Fibroblast of skin of left biceps (primary cell): ENCODE measurements at regions not wholly inside any gene's neighbourhood (a gene's known extent, or its start where the extent isn't known, plus 50 kb on each side); places are given as distances from the start of the nearest gene placed in this dataset.
A peak's percentile ranks its signal among the peaks of the same experiment; 100 is the strongest.

Experiments
- DNase-seq, 2 experiments: peaks; one replicate each; pipeline ENCODE4 v3.0.0-alpha.2; 2013; ENCODE audit warnings: low read depth in 2 of 2

- no peak for DNase-seq
Observed at GRCh38 chr5:2038321-2039179, 155.8 kb upstream of the IRX4 start.

- DNase-seq: no peak
Observed at GRCh38 chr5:2036885-2037284, 154.2 kb upstream of the IRX4 start.

DNA sequence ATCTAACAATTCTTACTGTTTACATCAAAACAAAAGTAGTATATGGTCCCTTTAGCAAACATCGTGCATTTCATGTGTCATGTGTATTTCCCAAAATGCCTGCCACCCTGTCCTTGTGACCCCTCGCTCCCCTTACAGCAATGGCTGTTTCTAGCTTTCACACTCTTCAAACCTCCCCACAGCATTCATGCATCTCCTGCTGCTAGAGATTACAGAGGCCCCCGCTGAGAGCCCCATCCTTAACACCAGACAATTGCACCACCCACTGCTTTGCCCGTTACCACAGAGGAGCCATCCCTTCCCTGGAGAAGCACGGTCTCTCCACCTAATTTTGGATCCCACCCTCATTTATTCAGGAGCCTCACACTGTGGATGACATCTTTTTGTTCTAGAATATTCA lies 149.7 kb upstream of the IRX4 start:
- no peak for DNase-seq

DNA sequence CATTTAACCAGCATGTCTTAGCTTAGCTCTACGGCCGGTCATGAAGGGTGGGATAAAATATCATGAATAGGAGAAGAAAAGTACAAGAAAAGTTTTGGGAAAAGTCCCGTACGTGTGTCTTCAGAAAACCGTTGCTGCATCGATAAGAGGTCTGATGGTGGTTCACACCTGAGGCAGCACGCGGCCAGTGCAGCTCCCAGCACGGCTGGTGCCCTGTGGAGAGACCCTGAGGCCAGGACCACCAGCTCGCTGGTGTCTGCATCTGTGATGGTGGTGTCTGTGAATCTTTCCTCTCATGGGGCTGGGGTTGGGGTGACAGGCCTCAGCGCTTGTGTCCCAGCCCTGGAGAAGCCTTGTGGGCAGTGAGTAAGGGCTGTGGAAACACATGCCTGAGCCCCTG lies 148.9 kb upstream of the IRX4 start:
- no peak for DNase-seq

DNA sequence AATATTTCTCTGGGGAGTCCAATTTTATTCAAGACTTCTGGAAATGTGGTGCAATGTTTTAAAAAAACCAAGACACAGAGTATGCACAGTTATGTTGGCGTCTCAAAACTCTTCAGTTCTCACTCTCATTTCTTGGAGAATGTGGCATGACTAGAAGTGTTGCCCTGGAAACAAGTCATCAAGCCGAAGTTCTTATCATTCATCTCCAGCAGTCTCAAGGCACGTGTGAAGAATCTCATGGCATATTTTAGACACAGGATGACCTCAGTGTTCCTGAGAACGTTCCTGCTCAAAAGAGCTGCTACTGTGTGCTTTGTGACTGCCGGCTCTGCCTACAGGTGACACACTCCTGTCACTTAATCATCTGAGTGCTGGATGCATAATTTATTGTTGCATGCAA lies 147.4 kb upstream of the IRX4 start:
- no peak for DNase-seq

DNA sequence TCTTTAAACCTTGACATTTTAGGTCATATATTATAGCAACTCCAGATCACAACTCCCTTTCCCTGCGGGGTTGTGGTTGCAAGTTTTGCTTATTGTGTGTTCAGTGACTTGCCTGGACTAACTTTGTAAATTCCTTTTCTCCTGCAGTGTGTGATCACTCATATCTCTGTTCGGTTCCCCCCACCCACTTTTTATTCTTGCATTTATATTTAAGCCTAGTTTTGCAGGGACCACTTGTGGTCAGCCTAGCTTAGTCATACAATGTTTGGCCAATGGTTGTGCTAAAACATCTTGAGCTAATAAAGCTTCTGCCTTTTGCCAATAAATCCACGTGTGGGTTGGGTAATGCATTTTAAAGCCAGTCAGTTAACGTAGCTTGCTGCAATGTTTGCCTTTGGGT lies 146.5 kb upstream of the IRX4 start:
- DNase-seq: peak in 1 of 2 experiments; percentile 3

DNA sequence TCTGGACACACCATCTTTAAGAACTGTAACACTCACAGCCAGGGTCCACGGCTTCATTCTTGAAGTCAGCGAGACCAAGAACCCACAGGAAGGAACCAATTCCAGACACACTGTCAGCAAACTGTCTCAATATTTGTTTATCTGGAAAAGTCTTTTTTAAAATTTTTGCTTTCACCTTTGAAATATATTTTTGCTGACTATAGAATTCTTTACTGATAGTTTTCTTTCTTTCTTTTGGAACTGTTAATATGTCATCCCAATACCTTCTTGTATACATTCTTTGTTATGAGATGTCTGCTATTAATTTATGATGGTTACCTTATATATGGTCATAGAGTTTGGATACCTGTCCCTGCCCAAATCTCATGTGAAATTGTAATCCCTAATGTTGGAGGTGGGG lies 145.1 kb upstream of the IRX4 start:
- DNase-seq: no peak

DNA sequence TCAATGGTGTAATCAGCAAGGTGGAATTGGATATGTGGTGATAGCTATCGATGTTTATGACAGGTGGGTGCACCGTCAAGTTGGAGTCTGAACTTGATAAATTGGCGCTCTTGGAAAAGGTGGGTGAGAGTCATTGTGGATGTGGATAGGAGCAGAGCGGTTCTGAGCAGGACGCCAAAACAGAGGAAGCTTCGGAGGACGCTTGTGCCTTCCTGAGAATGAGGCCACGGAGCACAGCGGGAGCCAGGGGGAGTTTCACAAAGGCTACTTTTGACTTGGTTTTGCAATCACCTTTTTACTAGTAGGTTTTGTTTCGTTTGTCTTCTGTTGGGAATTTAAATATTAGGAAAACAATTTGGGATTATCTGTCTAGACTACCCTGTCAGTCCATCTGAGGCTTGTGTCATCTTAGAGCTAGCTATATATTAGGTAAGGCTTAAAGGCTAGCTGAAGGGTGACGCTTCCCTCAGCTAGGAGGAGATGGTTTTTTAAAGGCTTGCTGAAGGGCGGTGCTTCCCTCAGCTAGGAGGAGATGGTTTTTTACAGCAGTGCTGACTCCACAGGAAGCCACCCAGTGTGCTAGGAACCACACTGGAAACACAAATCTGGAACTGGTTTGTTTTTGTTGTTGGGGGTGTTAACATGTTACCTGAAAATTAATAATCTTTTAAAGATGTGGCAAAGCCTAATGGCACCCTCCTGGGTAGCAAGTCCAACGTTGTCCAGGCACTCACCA lies 142.4 kb upstream of the IRX4 start:
- no peak for DNase-seq

DNA sequence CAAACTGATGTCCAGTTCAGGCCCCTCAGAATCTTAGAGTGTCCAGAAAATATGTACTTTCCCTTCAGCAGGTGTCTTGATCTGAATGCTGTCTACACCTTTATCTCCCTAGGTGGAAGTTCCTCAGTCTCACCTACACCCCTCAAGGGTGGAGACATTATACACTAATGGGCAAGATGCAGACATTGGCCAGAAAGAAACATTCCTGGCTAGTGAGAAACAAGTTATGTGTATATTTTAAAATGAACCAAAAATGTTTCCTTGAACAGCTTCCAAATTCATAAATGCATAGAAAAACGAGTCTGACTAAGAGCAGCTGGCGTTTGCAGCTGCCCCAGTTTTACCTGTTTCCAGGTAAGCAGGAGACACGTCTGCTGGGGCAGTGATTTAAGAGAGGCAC lies 140.5 kb upstream of the IRX4 start:
- DNase-seq: no peak

GRCh38 chr5:2022436-2022835 lies 139.7 kb upstream of the IRX4 start:
- no peak for DNase-seq

- no peak for DNase-seq
Observed at GRCh38 chr5:2021484-2022176, 138.9 kb upstream of the IRX4 start.

- no peak for DNase-seq
Observed at GRCh38 chr5:2020730-2021129, 138.0 kb upstream of the IRX4 start.

DNA sequence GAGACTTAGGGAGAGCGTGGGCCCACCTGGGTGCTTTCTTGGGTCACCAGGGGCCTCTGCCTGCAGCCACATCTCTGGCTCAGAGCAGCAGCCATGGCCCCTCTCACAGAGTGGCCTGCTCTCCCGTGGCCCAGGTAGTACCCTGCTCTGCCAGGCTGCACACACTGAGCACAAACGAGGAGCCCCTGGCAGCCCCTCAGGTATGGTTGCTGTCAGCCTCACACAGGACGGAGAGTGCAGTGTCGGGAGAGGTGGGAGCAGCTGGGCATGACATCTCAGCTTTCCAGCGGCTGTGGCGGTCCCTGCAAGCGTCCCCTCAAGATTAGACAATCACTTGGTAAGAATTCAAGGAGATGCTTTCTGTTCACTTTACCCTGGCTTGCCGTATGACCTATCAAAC lies 137.0 kb upstream of the IRX4 start:
- no peak for DNase-seq

GRCh38 chr5:2018390-2018724 lies 135.6 kb upstream of the IRX4 start:
- no peak for DNase-seq

- no peak for DNase-seq
Observed at GRCh38 chr5:2017540-2018389, 135.0 kb upstream of the IRX4 start.

DNA sequence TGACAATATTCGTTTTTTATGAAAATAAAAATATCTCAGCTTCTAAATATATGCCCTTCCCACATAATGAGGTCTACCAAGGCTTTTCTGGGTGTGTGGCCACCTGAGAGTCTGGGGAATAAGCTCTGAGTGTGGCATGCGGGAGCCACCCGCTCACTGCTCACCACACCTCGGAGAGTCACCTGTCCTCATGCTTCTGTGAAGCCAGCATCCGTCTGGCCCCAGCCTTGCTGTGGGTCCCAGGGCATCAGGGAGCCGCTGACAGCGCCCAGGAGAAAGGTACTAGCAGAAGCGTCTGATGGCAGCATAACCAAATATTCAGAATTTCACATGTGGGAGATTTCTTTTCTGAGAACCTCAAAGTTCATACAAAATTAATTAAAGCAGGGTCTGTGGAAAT lies 133.2 kb upstream of the IRX4 start:
- no peak for DNase-seq

DNA sequence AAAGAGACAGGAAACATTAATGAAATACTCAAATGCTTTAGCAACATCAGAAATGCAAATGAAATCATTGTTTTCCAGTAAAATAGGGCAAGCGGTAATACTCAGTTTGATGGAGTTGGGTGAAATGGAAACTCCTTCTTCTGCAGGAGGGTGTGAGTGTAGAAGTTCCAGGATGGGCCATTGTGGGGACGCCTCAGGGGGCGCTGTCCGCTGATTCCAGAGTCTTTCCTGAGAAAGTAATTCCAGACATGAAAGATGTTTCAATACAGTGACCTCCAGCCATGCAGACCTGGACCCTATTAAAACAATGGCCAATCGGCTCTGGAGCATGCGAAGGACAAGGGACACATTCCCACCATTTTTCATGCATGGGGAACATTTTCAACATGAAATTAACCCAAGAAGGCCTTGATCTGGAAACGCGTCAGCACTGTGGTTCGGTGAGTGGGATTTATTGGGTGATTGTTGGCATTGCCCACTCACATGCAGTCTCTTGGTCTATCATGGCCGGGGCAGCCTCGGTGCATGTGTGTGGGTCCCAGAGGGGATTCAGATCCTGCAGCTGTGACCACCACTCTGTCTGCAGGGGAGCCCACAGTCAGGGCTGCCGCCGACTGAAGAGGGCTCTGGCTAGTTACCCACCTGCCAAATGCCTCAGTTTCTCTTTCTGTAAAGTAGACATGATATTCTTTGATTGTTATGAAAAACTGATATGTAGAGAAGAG lies 132.6 kb upstream of the IRX4 start:
- DNase-seq: no peak

GRCh38 chr5:2014058-2014610 lies 131.4 kb upstream of the IRX4 start:
- no peak for DNase-seq

DNA sequence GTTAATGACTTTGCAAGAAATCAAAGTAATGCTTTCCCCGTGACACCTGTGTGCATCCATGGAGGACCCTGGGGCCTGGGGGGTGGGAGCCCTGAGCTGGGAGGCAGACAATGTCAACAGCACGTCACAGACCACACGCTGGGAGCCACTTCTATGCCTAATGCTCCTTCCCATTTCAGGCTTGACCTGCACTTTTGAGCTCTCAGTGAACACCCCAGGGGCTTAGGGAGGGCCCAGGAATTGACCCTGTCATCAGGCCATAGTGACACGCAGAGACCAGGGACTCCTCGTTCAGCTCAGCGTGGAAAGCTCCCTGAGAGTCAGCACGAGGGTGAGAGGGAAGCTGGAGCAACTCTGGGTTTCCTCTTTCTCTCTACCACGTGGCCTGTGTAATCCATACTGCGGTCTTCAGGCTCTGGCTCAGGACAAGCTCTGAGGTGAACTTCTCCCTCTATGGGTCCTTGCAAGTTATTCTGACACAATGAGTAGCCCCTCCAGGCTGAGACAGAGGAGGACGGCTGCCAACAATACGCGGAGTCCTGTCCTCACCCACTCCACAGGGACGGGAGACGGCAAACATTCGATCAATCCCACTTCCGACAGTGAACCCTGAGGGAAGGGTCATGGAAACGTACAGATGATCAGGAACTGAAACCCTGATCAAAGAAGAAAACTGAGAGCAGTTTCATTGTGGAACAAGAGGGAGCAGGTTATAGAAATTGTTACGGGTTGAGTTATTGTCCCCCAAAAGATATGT lies 130.8 kb upstream of the IRX4 start:
- DNase-seq: no peak

GRCh38 chr5:2012885-2013284 lies 130.2 kb upstream of the IRX4 start:
- DNase-seq: no peak
